IPS DF 6.9 (cell line): ENCODE measurements at regions not wholly inside any gene's neighbourhood (a gene's known extent, or its start where the extent isn't known, plus 50 kb on each side); places are given as distances from the start of the nearest gene placed in this dataset.

Experiments used
- DNase-seq: peaks from one replicate; pipeline ENCODE4 v3.0.0-alpha.2; 2013; ENCODE audit warnings: low read depth, low spot score
- H3K27ac ChIP-seq: one replicate; pipeline ENCODE4 v1.5.1; 2013; ENCODE audit warnings: low read length, control low read depth
- H3K27me3 ChIP-seq: 2 replicates; pipeline ENCODE4 v1.6.1; 2013; ENCODE audit warnings: mild to moderate bottlenecking, low read length; ENCODE audit not compliant: control insufficient read depth, insufficient read depth
- H3K36me3 ChIP-seq: 2 replicates; pipeline ENCODE4 v1.6.1; 2013; ENCODE audit warnings: low read length; ENCODE audit not compliant: control insufficient read depth, insufficient read depth
- H3K4me1 ChIP-seq: 2 replicates; pipeline ENCODE4 v1.6.1; 2013; ENCODE audit warnings: low read length; ENCODE audit not compliant: control insufficient read depth, insufficient read depth
- H3K4me3 ChIP-seq: 2 replicates; pipeline ENCODE4 v1.5.1; 2013; ENCODE audit warnings: mild to moderate bottlenecking, low read length
- H3K9me3 ChIP-seq: 2 replicates; pipeline ENCODE4 v1.6.1; 2013; ENCODE audit warnings: low read length, inconsistent platforms; ENCODE audit not compliant: control insufficient read depth, insufficient read depth
- WGBS: extraction: QIAGEN DNeasy Blood & Tissue Kit; methylation state at CpG from one replicate; pipeline ENCODE4 v1.1.7; 2013; ENCODE audit warnings: mixed read lengths, missing lambda C conversion rate; ENCODE audit not compliant: insufficient read length, insufficient coverage; 5-methylcytosine and 5-hydroxymethylcytosine counted together

GRCh38 chr9:129489838-129490582, 130.9 kb downstream of the C9orf50 start:
- peaks cover 8% of the 10 kb centered on the region; the same call in 1 of the 2 replicates for H3K27me3 ChIP-seq
- WGBS, result no CpG with 5 or more reads among the region's 15 CpGs
- H3K4me1 ChIP-seq, result peaks cover 13% of the 10 kb centered on the region
- H3K36me3 ChIP-seq, result no peaks in the 10 kb centered on the region
- no peak overlapping the region for H3K4me3 ChIP-seq
- H3K27ac ChIP-seq, result no peak overlapping the region
- no peak for DNase-seq
- H3K9me3 ChIP-seq, result no peaks in the 10 kb centered on the region

- WGBS, result no CpG with 5 or more reads among the region's 46 CpGs
- Histone ChIP-seq H3K9me3 (no peaks in the 10 kb centered on the region), H3K27me3 (peaks cover 16% of the 10 kb centered on the region; the same call in 1 of the 2 replicates), H3K4me1 (peaks cover 14% of the 10 kb centered on the region), H3K27ac (no peak overlapping the region), H3K4me3 (peak overlapping the region; percentile 19; the same call in 1 of the 2 replicates), H3K36me3 (no peaks in the 10 kb centered on the region)
- DNase-seq, result no peak
Measured at GRCh38 chr9:129487658-129488483, 133.0 kb downstream of the C9orf50 start.

- no CpG with 5 or more reads among the region's 13 CpGs for WGBS
- H3K36me3 ChIP-seq, result no peaks in the 10 kb centered on the region
- peaks cover 16% of the 10 kb centered on the region; the same call in 1 of the 2 replicates for H3K27me3 ChIP-seq
- no peak overlapping the region for H3K4me3 ChIP-seq
- no peak overlapping the region for H3K27ac ChIP-seq
- no peaks in the 10 kb centered on the region for H3K9me3 ChIP-seq
- DNase-seq, result no peak
- H3K4me1 ChIP-seq, result peaks cover 14% of the 10 kb centered on the region
Measured at GRCh38 chr9:129486756-129487657, 133.9 kb downstream of the C9orf50 start.

- H3K4me1 ChIP-seq, result peaks cover 14% of the 10 kb centered on the region
- no peak overlapping the region for H3K4me3 ChIP-seq
- no CpG with 5 or more reads among the region's 9 CpGs for WGBS
- H3K36me3 ChIP-seq, result no peaks in the 10 kb centered on the region
- H3K9me3 ChIP-seq, result no peaks in the 10 kb centered on the region
- no peak overlapping the region for H3K27ac ChIP-seq
- peaks cover 23% of the 10 kb centered on the region; the same call in 1 of the 2 replicates for H3K27me3 ChIP-seq
- DNase-seq, result no peak
Measured at GRCh38 chr9:129485145-129485774, 135.6 kb downstream of the C9orf50 start.

- peaks cover 23% of the 10 kb centered on the region; the same call in 1 of the 2 replicates for H3K27me3 ChIP-seq
- no peaks in the 10 kb centered on the region for H3K9me3 ChIP-seq
- no peaks in the 10 kb centered on the region for H3K36me3 ChIP-seq
- DNase-seq, result no peak
- peaks cover 10% of the 10 kb centered on the region for H3K4me1 ChIP-seq
- H3K4me3 ChIP-seq, result no peak overlapping the region
- WGBS, result no CpG with 5 or more reads among the region's 11 CpGs
- no peak overlapping the region for H3K27ac ChIP-seq
Measured at GRCh38 chr9:129484352-129485000, 136.4 kb downstream of the C9orf50 start.

- DNase-seq, result no peak
- Histone ChIP-seq H3K36me3 (no peaks in the 10 kb centered on the region), H3K4me1 (peaks cover 8% of the 10 kb centered on the region), H3K27ac (no peak overlapping the region), H3K9me3 (no peaks in the 10 kb centered on the region), H3K27me3 (peaks cover 19% of the 10 kb centered on the region; the same call in 1 of the 2 replicates), H3K4me3 (peak overlapping the region; percentile 36; the same call in 1 of the 2 replicates)
- no CpG with 5 or more reads among the region's 34 CpGs for WGBS
Measured at GRCh38 chr9:129483415-129484351, 137.2 kb downstream of the C9orf50 start.

GRCh38 chr9:129482521-129483414, 138.1 kb downstream of the C9orf50 start:
- H3K4me1 ChIP-seq, result peaks cover 5% of the 10 kb centered on the region
- WGBS, result no CpG with 5 or more reads among the region's 93 CpGs
- H3K36me3 ChIP-seq, result no peaks in the 10 kb centered on the region
- peak overlapping the region; percentile 36; the same call in 1 of the 2 replicates for H3K4me3 ChIP-seq
- DNase-seq, result no peak
- H3K9me3 ChIP-seq, result no peaks in the 10 kb centered on the region
- no peak overlapping the region for H3K27ac ChIP-seq
- peaks cover 16% of the 10 kb centered on the region; the same call in 1 of the 2 replicates for H3K27me3 ChIP-seq

GRCh38 chr9:129481810-129482511, 138.9 kb downstream of the C9orf50 start:
- Histone ChIP-seq H3K9me3 (no peaks in the 10 kb centered on the region), H3K27me3 (peaks cover 15% of the 10 kb centered on the region; the same call in 1 of the 2 replicates), H3K4me3 (peak overlapping the region; percentile 14; the same call in 1 of the 2 replicates), H3K36me3 (no peaks in the 10 kb centered on the region), H3K4me1 (0 out of 2 replicates have a peak, but pooled peaks cover 2% of the 10 kb centered on the region), H3K27ac (no peak overlapping the region)
- no CpG with 5 or more reads among the region's 55 CpGs for WGBS
- DNase-seq, result no peak
